Panc1 (cell line): ENCODE measurements at regions not wholly inside any gene's neighbourhood (a gene's known extent, or its start where the extent isn't known, plus 50 kb on each side); places are given as distances from the start of the nearest gene placed in this dataset.

Experiments used
- ATAC-seq: fragments of 200-7000 bp; cut with Tn5 transposase; 2 replicates; pipeline ENCODE4 v1.9.1; 2020; ENCODE audit warnings: mild to moderate bottlenecking, moderate library complexity
- BruUV-seq: library from RNA; stranded (reverse); fragments of 400-500 nt; replicated peaks from 2 replicates; lab custom pipeline; 2021; lab: Mats Ljungman, UMichigan
- CTCF ChIA-PET: fragments of 300-600 bp; sonication (Branson Sonifier 250); formaldehyde crosslinking; loops from one replicate; lab custom pipeline; 2022; ENCODE audit warnings: antibody characterized with exemption; lab: Charles Lee
- POLR2A ChIA-PET: fragments of 300-600 bp; sonication (Branson Sonifier 250); formaldehyde crosslinking; loops from one replicate; lab custom pipeline; 2022; ENCODE audit warnings: antibody characterized with exemption; lab: Charles Lee
- DNase-seq: peaks from one replicate; pipeline ENCODE4 v3.0.0-alpha.2; 2010; ENCODE audit warnings: low read depth, low spot score
- H3K27ac ChIP-seq: 2 replicates; pipeline ENCODE4 v1.5.1; 2011; ENCODE audit warnings: mild to moderate bottlenecking, low read length, inconsistent platforms
- H3K27me3 ChIP-seq: fragments of 200-500 bp; sonication (Bioruptor generic); 2 replicates; pipeline ENCODE4 v1.6.0; 2014; ENCODE audit warnings: low read length, inconsistent platforms; ENCODE audit not compliant: control insufficient read depth, insufficient read depth
- H3K36me3 ChIP-seq: fragments of 200-500 bp; sonication (Bioruptor generic); 2 replicates; pipeline ENCODE4 v1.5.1; 2014; ENCODE audit warnings: inconsistent platforms, mild to moderate bottlenecking, low read length, moderate library complexity; ENCODE audit not compliant: control insufficient read depth, insufficient read depth
- H3K4me1 ChIP-seq: 2 replicates; pipeline ENCODE4 v1.5.1; 2011; ENCODE audit warnings: inconsistent platforms, mild to moderate bottlenecking, low read length, moderate library complexity; ENCODE audit not compliant: control insufficient read depth, insufficient read depth
- H3K4me3 ChIP-seq, 2 experiments: 2 replicates each; pipeline ENCODE4 v1.5.1; 2011 to 2012; ENCODE audit warnings: low read depth in 2 of 2, low read length in 2 of 2, mild to moderate bottlenecking in 2 of 2, inconsistent platforms in 1 of 2, moderate library complexity in 1 of 2
- H3K9me3 ChIP-seq: fragments of 200-500 bp; sonication (Bioruptor generic); 2 replicates; pipeline ENCODE4 v1.5.1; 2014; ENCODE audit warnings: low read depth, mild to moderate bottlenecking, inconsistent platforms, low read length, moderate library complexity; ENCODE audit not compliant: control insufficient read depth, insufficient read depth
- CTCF ChIP-seq: fragments of 450-650 bp; IDR thresholded peaks from 2 replicates; pipeline ENCODE4 v1.5.1; 2017; ENCODE audit warnings: mild to moderate bottlenecking
- POLR2AphosphoS5 ChIP-seq: IDR thresholded peaks from 2 replicates; pipeline ENCODE4 v1.6.1; 2012; ENCODE audit warnings: mild to moderate bottlenecking, low read depth, low read length, moderate library complexity
- REST ChIP-seq, 2 experiments: IDR thresholded peaks; 2 replicates each; pipeline ENCODE4 v1.6.1; 2011 to 2012; ENCODE audit warnings: low read depth in 2 of 2, control low read depth in 1 of 2, low read length in 1 of 2, mild to moderate bottlenecking in 1 of 2, moderate library complexity in 1 of 2; ENCODE audit not compliant: insufficient read depth in 1 of 2
- SIN3A ChIP-seq: IDR thresholded peaks from 2 replicates; pipeline ENCODE4 v1.6.1; 2012; ENCODE audit warnings: low read depth, mild to moderate bottlenecking, low read length, moderate library complexity, borderline replicate concordance; ENCODE audit not compliant: insufficient read depth
- TCF7L2 ChIP-seq: IDR thresholded peaks from 2 replicates; pipeline ENCODE4 v1.6.1; 2011; ENCODE audit warnings: mild to moderate bottlenecking, low read depth, low read length, inconsistent platforms
- in situ Hi-C: cut with HindIII; loops from 2 replicates; pipeline ENCODE4 v1.10.0; 2016; ENCODE audit warnings: low sequenced_read_pairs, low pct_unique_long_range_greater_than_20kb
- intact Hi-C: fragments of 100-400 bp; cut with micrococcal nuclease; formaldehyde crosslinking; loops from one replicate; pipeline ENCODE4 v1.10.0; 2022; ENCODE audit not compliant: unreplicated experiment

GRCh38 chr2:38201784-38202183 is 125.8 kb upstream of the CYP1B1 start:
- H3K27ac ChIP-seq: no peak overlapping the region
- H3K36me3 ChIP-seq: no peaks in the 10 kb centered on the region
- no peaks in the 10 kb centered on the region for H3K27me3 ChIP-seq
- no peak overlapping the region for H3K4me3 ChIP-seq
- no TSS peak for BruUV-seq
- ChIA-PET POLR2A (no interaction called here), CTCF (interaction anchor here (0.5 kb wide), 1 partner anchor 141 kb away, joined by 14 read pairs; no protein-coding TSS in a partner anchor)
- ATAC-seq (no peak), DNase-seq (no peak)
- intact Hi-C loops: no loop called here
- no peaks in the 10 kb centered on the region for H3K4me1 ChIP-seq
- in situ Hi-C loops: no loop called here
- H3K9me3 ChIP-seq: no peaks in the 10 kb centered on the region
- TF ChIP-seq CTCF (no peak), SIN3A (no peak), TCF7L2 (no peak), POLR2AphosphoS5 (no peak), REST (IDR thresholded peaks at IDR 0.05; ENCODE audit: insufficient read depth in 1 of 2, low read depth in 2 of 2, low read length in 1 of 2) (no peak)

GRCh38 chr2:38200598-38200997 is 124.6 kb upstream of the CYP1B1 start:
- Histone ChIP-seq H3K27me3 (no peaks in the 10 kb centered on the region), H3K4me3 (no peak overlapping the region), H3K9me3 (no peaks in the 10 kb centered on the region), H3K36me3 (no peaks in the 10 kb centered on the region), H3K27ac (no peak overlapping the region), H3K4me1 (no peaks in the 10 kb centered on the region)
- no peak for TF ChIP-seq POLR2AphosphoS5
- TF ChIP-seq SIN3A: no peak
- TF ChIP-seq TCF7L2: no peak
- no peak for TF ChIP-seq CTCF
- TF ChIP-seq REST (IDR thresholded peaks at IDR 0.05; ENCODE audit: insufficient read depth in 1 of 2, low read depth in 2 of 2, low read length in 1 of 2): no peak
- CTCF ChIA-PET: no interaction called here
- ATAC-seq (no peak), DNase-seq (no peak)
- BruUV-seq: no TSS peak
- in situ Hi-C loops (no loop called here), intact Hi-C loops (no loop called here)
- POLR2A ChIA-PET: no interaction called here
